GM23338 (cell line): ENCODE measurements at regions not wholly inside any gene's neighbourhood (a gene's known extent, or its start where the extent isn't known, plus 50 kb on each side); places are given as distances from the start of the nearest gene placed in this dataset.

Source experiments
- CTCF ChIP-seq, 2 experiments: fragments of 200-600 bp in 1 of 2; sonication (generic) in 1 of 2; conservative IDR thresholded peaks; 2 replicates each; pipeline versions ENCODE4 v1.5.1 to v1.6.1; 2016 to 2017; ENCODE audit warnings: antibody characterized with exemption in 2 of 2, low read depth in 2 of 2, mild to moderate bottlenecking in 2 of 2, moderate library complexity in 1 of 2
- ETS1 ChIP-seq: IDR thresholded peaks from 2 replicates; pipeline ENCODE4 v1.6.1; 2016; ENCODE audit warnings: antibody characterized with exemption
- EZH2 ChIP-seq: fragments of 200-600 bp; sonication (generic); IDR thresholded peaks from one replicate; pipeline ENCODE4 v1.8.0; 2017; ENCODE audit warnings: antibody characterized with exemption, mild to moderate bottlenecking, low read depth; ENCODE audit not compliant: unreplicated experiment
- NANOG ChIP-seq: IDR thresholded peaks from 2 replicates; pipeline ENCODE4 v1.6.1; 2016; ENCODE audit warnings: antibody characterized with exemption, borderline replicate concordance
- REST ChIP-seq: IDR thresholded peaks from one replicate; pipeline ENCODE4 v1.6.1; 2018; ENCODE audit warnings: antibody characterized with exemption; ENCODE audit not compliant: unreplicated experiment
- ZNF114 ChIP-seq: fragments of 250-450 bp; sonication (Bioruptor Pico); IDR thresholded peaks from 2 replicates; pipeline ENCODE4 v1.5.0; 2020; ENCODE audit warnings: mild to moderate bottlenecking, moderate library complexity
- ZNF331 ChIP-seq: fragments of 250-450 bp; sonication (Bioruptor Pico); IDR thresholded peaks from 2 replicates; pipeline ENCODE4 v1.5.0; 2020; ENCODE audit warnings: low read depth, mild to moderate bottlenecking, moderate library complexity
- ZNF462 ChIP-seq: fragments of 250-450 bp; sonication (Bioruptor Pico); IDR thresholded peaks from 2 replicates; pipeline ENCODE4 v1.5.0; 2020; ENCODE audit warnings: mild to moderate bottlenecking, moderate library complexity

GRCh38 chr17:11029791-11030190 lies 191.9 kb upstream of the PIRT start (continued):
- TF ChIP-seq ZNF462 (CRISPR knock-in tag): no peak
- TF ChIP-seq CTCF (conservative IDR thresholded peaks at IDR 0.05; ENCODE audit: low read depth in 2 of 2): no peak
- TF ChIP-seq ETS1: no peak
- TF ChIP-seq REST: no peak
- TF ChIP-seq EZH2: no peak
- TF ChIP-seq ZNF114 (CRISPR knock-in tag): no peak
- TF ChIP-seq ZNF331 (CRISPR knock-in tag): no peak
- TF ChIP-seq NANOG: no peak
